Fibroblast of lung (primary cell): ENCODE measurements at regions not wholly inside any gene's neighbourhood (a gene's known extent, or its start where the extent isn't known, plus 50 kb on each side); places are given as distances from the start of the nearest gene placed in this dataset.

ENCODE experiments used
- DNase-seq, 2 donors: peaks; one replicate each; pipeline versions ENCODE4 v3.0.0 to v3.0.0-alpha.2; 2010; ENCODE audit warnings: low read depth in 2 of 2
- H2AFZ ChIP-seq: 2 replicates; pipeline ENCODE4 v1.5.1; 2012; ENCODE audit warnings: low read length, control low read depth, inconsistent platforms
- H3K27ac ChIP-seq: 2 replicates; pipeline ENCODE4 v1.5.1; 2011; ENCODE audit warnings: low read length, control low read depth; ENCODE audit not compliant: insufficient read depth
- H3K27me3 ChIP-seq: 2 replicates; pipeline ENCODE4 v1.5.1; 2011; ENCODE audit warnings: mild to moderate bottlenecking, low read length; ENCODE audit not compliant: control insufficient read depth, insufficient read depth
- H3K36me3 ChIP-seq: 2 replicates; pipeline ENCODE4 v1.5.1; 2011; ENCODE audit warnings: low read length; ENCODE audit not compliant: control insufficient read depth, insufficient read depth
- H3K4me1 ChIP-seq: 2 replicates; pipeline ENCODE4 v1.5.1; 2011; ENCODE audit warnings: low read length; ENCODE audit not compliant: control insufficient read depth, insufficient read depth; ENCODE audit errors: extremely low read depth
- H3K4me2 ChIP-seq: 2 replicates; pipeline ENCODE4 v1.5.1; 2011; ENCODE audit warnings: low read length, control low read depth; ENCODE audit not compliant: insufficient read depth; ENCODE audit errors: extremely low read depth
- H3K4me3 ChIP-seq, 4 experiments: fragments of 200-600 bp in 1 of 4; sonication (generic) in 1 of 4; replicated peaks in 1 of 4; 2 replicates each; pipeline ENCODE4 v1.5.1; 2011 to 2016; ENCODE audit warnings: low read length in 4 of 4, low read depth in 3 of 4, mild to moderate bottlenecking in 3 of 4, control low read depth in 2 of 4, inconsistent platforms in 1 of 4, mixed read lengths in 1 of 4; ENCODE audit not compliant: insufficient read depth in 1 of 4; ENCODE audit errors: control extremely low read depth in 1 of 4
- H3K79me2 ChIP-seq: 2 replicates; pipeline ENCODE4 v1.5.1; 2012; ENCODE audit warnings: mild to moderate bottlenecking, low read length, inconsistent platforms; ENCODE audit not compliant: control insufficient read depth, insufficient read depth
- H3K9ac ChIP-seq: 2 replicates; pipeline ENCODE4 v1.5.1; 2011; ENCODE audit warnings: mild to moderate bottlenecking, low read length, control low read depth; ENCODE audit not compliant: insufficient read depth
- H3K9me3 ChIP-seq: 2 replicates; pipeline ENCODE4 v1.5.1; 2012; ENCODE audit warnings: low read depth, low read length; ENCODE audit not compliant: control insufficient read depth, insufficient read depth
- H4K20me1 ChIP-seq: 2 replicates; pipeline ENCODE4 v1.5.1; 2011; ENCODE audit warnings: low read length; ENCODE audit not compliant: control insufficient read depth, insufficient read depth; ENCODE audit errors: extremely low read depth
- EZH2 ChIP-seq: IDR thresholded peaks from 2 replicates; pipeline ENCODE4 v1.5.1; 2012; ENCODE audit warnings: low read length, control low read depth, mild to moderate bottlenecking; ENCODE audit errors: missing control alignments
- TF ChIP-seq, protein P1 (sequence below), 2 donors: IDR thresholded peaks in 1 of 2; conservative IDR thresholded peaks in 1 of 2; 1 replicate in 1 of 2; 2 replicates in 1 of 2; pipeline ENCODE4 v1.5.1; 2011 to 2012; ENCODE audit warnings: low read length in 2 of 2, control low read depth in 1 of 2, inconsistent platforms in 1 of 2, low read depth in 1 of 2, mild to moderate bottlenecking in 1 of 2

DNA sequence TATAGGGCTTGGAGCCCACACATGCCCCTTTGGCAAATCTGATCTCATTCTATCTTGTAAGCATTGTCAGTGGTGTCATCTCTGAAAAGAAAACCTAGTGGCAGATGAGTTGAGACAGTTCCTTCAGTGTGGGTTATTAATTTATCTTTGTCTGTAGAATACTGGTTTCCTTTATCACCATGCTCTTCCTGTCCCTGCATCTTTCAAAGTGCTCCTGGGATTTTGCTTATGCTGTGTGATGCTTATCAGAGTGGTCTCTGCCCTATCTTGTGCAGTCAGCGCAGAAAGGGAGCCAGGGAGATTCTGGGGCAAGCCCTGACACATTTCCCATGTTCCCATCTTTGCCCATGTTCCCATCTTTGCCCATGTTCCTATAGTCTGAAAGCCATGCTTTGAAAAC lies 402.9 kb downstream of the RWDD3 start:
- H3K4me3 ChIP-seq: no peak overlapping the region
- H3K4me1 ChIP-seq: no peaks in the 10 kb centered on the region
- H3K27me3 ChIP-seq: no peaks in the 10 kb centered on the region
- H4K20me1 ChIP-seq: no peaks in the 10 kb centered on the region
- H3K9ac ChIP-seq: no peak overlapping the region
- H3K79me2 ChIP-seq: no peaks in the 10 kb centered on the region
- no peak overlapping the region for H3K4me2 ChIP-seq
- H3K9me3 ChIP-seq: no peaks in the 10 kb centered on the region
- H3K27ac ChIP-seq: no peak overlapping the region
- no peaks in the 10 kb centered on the region for H3K36me3 ChIP-seq
- TF ChIP-seq, protein P1, sequence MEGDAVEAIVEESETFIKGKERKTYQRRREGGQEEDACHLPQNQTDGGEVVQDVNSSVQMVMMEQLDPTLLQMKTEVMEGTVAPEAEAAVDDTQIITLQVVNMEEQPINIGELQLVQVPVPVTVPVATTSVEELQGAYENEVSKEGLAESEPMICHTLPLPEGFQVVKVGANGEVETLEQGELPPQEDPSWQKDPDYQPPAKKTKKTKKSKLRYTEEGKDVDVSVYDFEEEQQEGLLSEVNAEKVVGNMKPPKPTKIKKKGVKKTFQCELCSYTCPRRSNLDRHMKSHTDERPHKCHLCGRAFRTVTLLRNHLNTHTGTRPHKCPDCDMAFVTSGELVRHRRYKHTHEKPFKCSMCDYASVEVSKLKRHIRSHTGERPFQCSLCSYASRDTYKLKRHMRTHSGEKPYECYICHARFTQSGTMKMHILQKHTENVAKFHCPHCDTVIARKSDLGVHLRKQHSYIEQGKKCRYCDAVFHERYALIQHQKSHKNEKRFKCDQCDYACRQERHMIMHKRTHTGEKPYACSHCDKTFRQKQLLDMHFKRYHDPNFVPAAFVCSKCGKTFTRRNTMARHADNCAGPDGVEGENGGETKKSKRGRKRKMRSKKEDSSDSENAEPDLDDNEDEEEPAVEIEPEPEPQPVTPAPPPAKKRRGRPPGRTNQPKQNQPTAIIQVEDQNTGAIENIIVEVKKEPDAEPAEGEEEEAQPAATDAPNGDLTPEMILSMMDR (conservative IDR thresholded peaks at IDR 0.05 in 1 of 2, IDR thresholded peaks at IDR 0.05 in 1 of 2; ENCODE audit: low read depth in 1 of 2, low read length in 2 of 2): no peak
- TF ChIP-seq EZH2: no peak
- H2AFZ ChIP-seq: no peak overlapping the region
- no peak for DNase-seq

DNA sequence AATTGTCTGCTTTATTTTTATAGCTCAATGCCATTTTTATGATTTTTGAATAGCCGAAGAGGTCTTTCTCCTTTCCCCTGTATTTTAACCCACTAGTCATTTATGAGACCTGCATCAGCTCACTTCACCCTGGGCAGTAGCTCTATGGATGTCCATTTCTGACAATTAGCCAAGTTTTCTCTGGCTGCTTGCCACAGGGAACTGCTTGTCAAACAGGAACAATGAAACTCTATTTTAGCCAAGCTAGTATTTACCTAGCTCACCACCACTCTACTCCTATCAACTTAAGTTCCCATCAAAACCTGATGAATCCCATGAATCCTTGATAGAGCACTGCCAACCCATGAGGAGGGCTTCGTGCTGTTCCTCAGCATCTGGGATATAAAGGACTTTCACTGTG lies 406.7 kb downstream of the RWDD3 start:
- H4K20me1 ChIP-seq: no peaks in the 10 kb centered on the region
- no peak overlapping the region for H3K4me2 ChIP-seq
- no peak overlapping the region for H3K27ac ChIP-seq
- no peak overlapping the region for H2AFZ ChIP-seq
- H3K4me3 ChIP-seq: no peak overlapping the region
- H3K4me1 ChIP-seq: no peaks in the 10 kb centered on the region
- H3K27me3 ChIP-seq: no peaks in the 10 kb centered on the region
- H3K9ac ChIP-seq: no peak overlapping the region
- H3K9me3 ChIP-seq: no peaks in the 10 kb centered on the region
- no peaks in the 10 kb centered on the region for H3K79me2 ChIP-seq
- no peak for TF ChIP-seq EZH2
- DNase-seq: peak in 1 of 2 donors; percentile 1
- H3K36me3 ChIP-seq: no peaks in the 10 kb centered on the region

DNA sequence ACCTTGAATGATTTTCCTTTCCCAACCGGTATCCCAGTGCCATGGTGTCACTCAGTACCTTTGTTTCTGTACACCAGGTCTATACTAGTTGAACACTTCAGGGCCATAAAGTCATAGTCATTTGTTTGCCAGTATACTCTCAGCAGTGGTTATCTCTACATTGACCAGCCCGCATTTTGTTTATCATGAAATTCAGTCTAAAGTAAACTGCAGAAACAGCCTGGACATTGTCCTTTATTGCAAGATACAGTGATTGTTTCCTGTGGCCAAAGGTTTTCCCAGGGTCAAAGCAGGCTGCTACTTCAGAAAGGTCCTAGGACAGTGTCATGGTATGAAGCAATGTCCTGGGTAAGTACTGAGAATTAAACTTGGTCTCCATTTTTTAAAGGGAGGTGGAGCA lies 407.4 kb downstream of the RWDD3 start:
- no peaks in the 10 kb centered on the region for H3K4me1 ChIP-seq
- no peaks in the 10 kb centered on the region for H3K9me3 ChIP-seq
- no peaks in the 10 kb centered on the region for H4K20me1 ChIP-seq
- no peak for TF ChIP-seq EZH2
- TF ChIP-seq, protein P1 (conservative IDR thresholded peaks at IDR 0.05 in 1 of 2, IDR thresholded peaks at IDR 0.05 in 1 of 2; ENCODE audit: low read depth in 1 of 2, low read length in 2 of 2): no peak
- H3K27me3 ChIP-seq: no peaks in the 10 kb centered on the region
- H3K9ac ChIP-seq: no peak overlapping the region
- no peak overlapping the region for H3K4me3 ChIP-seq
- no peak overlapping the region for H3K27ac ChIP-seq
- no peaks in the 10 kb centered on the region for H3K36me3 ChIP-seq
- no peak for DNase-seq
- no peak overlapping the region for H2AFZ ChIP-seq
- no peaks in the 10 kb centered on the region for H3K79me2 ChIP-seq
- H3K4me2 ChIP-seq: no peak overlapping the region
